HG02852 (cell line): ENCODE measurements at regions not wholly inside any gene's neighbourhood (a gene's known extent, or its start where the extent isn't known, plus 50 kb on each side); places are given as distances from the start of the nearest gene placed in this dataset.

Source experiments
- ATAC-seq: cut with Tn5 transposase; IDR thresholded peaks from one replicate; pipeline ENCODE4 v1.9.1; 2021; ENCODE audit warnings: mild to moderate bottlenecking, moderate library complexity; ENCODE audit not compliant: unreplicated experiment

DNA sequence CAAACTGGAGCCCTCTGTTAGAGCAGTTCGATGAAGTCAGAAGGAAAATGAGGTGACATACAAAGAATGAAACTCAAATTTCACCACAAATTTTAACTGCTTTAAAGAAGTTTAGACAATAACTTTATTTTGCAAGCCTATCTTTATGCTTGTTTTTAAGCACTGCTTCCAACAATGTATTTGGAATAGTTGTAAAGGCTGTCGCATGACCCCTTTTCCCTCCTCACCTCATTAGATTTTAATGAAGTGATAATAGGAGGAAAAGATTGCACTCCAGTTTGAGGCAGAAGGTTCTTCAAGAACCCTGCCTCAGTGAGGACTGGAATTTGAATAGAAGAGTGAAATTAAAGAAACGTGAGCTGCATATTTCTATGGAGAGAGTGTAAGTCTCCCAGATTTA, 386.1 kb upstream of the NR3C2 start:
- no peak for ATAC-seq

GRCh38 chr4:148827781-148828180, 385.6 kb upstream of the NR3C2 start:
- ATAC-seq: no peak

GRCh38 chr4:148823419-148823769, 381.2 kb upstream of the NR3C2 start:
- no peak for ATAC-seq

- ATAC-seq: no peak
These were observed 380.6 kb upstream of the NR3C2 start for GRCh38 chr4:148822572-148823418.

DNA sequence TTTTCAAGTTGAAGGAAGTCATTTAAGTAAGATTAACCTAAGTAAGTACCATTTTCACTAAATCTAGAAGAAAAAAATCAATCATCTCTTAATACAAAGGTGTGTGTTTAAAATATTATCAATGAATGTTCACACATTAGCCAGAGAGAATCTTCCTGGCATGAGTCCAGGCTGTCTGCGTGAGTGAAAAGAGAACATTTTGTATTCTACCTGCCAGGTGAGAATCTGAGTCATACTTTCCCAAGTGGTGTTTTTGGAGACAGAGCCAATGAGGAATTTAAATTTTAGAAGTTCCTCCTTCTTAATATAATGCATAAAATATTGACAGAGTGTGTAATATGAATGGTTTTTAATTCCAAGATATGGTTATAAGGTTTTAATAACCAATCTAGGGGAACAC, 371.8 kb upstream of the NR3C2 start:
- ATAC-seq: no peak

GRCh38 chr4:148813289-148813688, 371.1 kb upstream of the NR3C2 start:
- no peak for ATAC-seq

DNA sequence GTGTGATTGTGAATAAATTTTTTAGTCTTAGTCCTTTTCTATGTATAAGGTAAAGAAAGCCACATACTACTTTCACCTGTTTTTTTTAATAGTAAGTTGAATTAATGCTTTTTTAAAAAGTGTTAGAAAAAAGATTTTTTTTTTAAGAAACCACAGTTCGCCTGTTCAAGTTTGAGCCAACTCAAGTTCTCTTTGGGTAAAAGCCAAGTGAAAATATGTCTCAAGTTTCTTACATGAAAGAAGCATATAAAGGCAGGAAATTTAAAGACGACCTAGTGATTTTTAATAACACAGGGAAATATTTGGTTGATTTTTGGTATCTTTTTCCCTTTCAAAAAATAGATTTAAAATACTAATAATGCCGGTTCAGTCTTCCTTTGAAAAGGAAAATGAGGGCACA, 369.9 kb upstream of the NR3C2 start:
- ATAC-seq: no peak

GRCh38 chr4:148810461-148810860, 368.2 kb upstream of the NR3C2 start:
- no peak for ATAC-seq

- ATAC-seq: no peak
These were observed 366.2 kb upstream of the NR3C2 start for GRCh38 chr4:148808416-148808815.

GRCh38 chr4:148800940-148801339, 358.7 kb upstream of the NR3C2 start:
- no peak for ATAC-seq

- ATAC-seq: no peak
These were observed 358.2 kb upstream of the NR3C2 start for GRCh38 chr4:148800336-148800885.

- ATAC-seq: no peak
These were observed 353.1 kb upstream of the NR3C2 start for GRCh38 chr4:148795156-148795864.

GRCh38 chr4:148793221-148793620, 351.0 kb upstream of the NR3C2 start:
- no peak for ATAC-seq

GRCh38 chr4:148790691-148791090, 348.5 kb upstream of the NR3C2 start:
- no peak for ATAC-seq

DNA sequence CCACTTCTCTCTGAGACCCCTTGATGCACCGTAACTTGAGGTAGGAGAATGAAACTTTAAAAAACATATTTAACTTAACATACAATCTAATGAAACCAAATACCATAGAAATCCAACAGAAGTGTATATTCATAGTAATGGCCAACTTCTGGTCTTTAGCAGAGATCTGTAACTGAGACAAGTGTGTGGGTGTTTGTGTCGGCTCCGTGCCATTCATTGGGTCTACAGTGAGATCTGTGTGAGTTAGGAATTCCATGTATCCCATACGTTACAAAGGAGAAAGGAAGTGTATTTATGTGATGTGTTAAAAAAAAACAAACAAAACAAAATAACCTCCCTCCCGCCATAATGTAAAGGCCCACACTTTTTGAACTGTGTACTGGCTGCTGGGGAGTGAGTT, 348.0 kb upstream of the NR3C2 start:
- ATAC-seq: no peak

DNA sequence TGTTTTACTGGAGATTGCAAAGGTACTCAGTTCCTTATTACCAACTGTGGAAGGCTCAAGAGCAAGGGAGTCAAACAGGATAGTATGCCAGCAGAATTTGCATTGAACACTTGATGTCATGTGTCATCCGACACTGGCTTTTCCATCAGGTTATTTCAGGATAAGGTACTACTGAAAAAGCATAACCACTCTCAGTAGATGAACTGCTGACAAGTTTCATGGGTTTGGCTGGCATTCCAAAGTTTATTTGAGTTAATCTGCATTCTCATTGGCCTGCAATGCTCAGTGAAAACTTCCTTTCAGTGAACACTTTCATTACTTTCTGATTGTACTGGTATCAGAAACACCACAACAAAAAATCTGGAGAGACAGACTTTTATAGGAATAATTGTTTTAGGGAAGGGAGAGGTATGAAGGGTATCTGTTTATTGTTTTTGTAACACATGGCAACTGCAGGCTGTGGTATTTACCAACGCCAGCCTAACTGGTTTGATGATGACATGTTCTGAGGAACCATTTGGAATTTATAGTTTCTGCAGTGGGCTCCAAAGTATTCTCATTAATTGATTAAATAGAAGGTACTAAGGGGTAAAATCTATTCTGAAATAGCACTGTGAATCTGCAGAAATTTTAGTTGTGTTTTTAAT, 345.7 kb upstream of the NR3C2 start:
- no peak for ATAC-seq

DNA sequence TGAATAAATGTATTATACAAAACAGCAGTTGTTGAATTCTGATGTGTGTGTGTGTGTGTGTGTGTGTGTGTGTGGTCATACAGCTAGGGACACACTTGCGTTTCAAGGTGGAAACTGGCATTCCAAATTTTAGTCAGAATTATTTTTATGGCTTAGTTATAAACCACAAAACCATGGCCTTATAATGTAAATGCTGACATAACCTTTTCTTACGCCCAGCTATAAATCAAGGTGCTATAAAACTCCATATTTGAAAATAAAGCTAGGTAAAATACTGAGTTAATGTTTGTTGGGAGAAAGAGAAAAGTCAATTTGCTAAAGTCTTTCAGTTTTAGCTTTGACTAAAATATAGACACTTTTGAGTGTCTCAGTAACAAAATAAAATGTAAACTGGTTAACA, 345.1 kb upstream of the NR3C2 start:
- no peak for ATAC-seq

GRCh38 chr4:148786699-148787098, 344.5 kb upstream of the NR3C2 start:
- no peak for ATAC-seq

- no peak for ATAC-seq
These were observed 340.1 kb upstream of the NR3C2 start for GRCh38 chr4:148782284-148782683.

- ATAC-seq: no peak
These were observed 338.3 kb upstream of the NR3C2 start for GRCh38 chr4:148780426-148781005.

GRCh38 chr4:148779771-148780170, 337.6 kb upstream of the NR3C2 start:
- ATAC-seq: no peak
